GM20000 (cell line): ENCODE measurements at regions not wholly inside any gene's neighbourhood (a gene's known extent, or its start where the extent isn't known, plus 50 kb on each side); places are given as distances from the start of the nearest gene placed in this dataset.

ENCODE experiments used
- DNase-seq: peaks from one replicate; pipeline ENCODE4 v3.0.0; 2012; ENCODE audit warnings: low spot score
- TF ChIP-seq, protein P1 (sequence below): IDR thresholded peaks from 2 replicates; pipeline ENCODE4 v1.5.1; 2012; ENCODE audit warnings: mild to moderate bottlenecking, control low read depth; ENCODE audit errors: extremely low read depth, missing control alignments

DNA sequence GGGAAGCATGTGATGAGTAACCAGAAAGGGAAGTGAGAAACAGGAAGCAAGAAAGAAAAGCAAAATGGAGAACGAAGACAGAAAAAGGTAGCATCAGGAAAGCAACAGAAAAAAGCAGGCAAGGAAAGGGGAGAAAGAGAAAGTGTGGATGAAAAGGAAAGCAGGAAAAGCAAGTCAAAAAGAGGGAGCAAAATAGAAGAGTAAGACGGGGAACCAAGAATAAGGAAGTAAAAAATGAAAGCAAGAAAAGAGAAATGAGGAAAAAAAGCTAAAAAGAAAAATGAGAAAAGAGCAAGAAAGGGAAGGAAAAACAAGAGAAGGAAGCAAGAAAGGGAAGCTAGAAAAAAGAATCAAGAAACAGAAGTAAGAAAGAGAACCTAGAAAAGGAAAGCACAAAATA lies 242.3 kb upstream of the NCKAP5 start:
- no peak for DNase-seq
- TF ChIP-seq, protein P1, sequence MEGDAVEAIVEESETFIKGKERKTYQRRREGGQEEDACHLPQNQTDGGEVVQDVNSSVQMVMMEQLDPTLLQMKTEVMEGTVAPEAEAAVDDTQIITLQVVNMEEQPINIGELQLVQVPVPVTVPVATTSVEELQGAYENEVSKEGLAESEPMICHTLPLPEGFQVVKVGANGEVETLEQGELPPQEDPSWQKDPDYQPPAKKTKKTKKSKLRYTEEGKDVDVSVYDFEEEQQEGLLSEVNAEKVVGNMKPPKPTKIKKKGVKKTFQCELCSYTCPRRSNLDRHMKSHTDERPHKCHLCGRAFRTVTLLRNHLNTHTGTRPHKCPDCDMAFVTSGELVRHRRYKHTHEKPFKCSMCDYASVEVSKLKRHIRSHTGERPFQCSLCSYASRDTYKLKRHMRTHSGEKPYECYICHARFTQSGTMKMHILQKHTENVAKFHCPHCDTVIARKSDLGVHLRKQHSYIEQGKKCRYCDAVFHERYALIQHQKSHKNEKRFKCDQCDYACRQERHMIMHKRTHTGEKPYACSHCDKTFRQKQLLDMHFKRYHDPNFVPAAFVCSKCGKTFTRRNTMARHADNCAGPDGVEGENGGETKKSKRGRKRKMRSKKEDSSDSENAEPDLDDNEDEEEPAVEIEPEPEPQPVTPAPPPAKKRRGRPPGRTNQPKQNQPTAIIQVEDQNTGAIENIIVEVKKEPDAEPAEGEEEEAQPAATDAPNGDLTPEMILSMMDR: no peak

DNA sequence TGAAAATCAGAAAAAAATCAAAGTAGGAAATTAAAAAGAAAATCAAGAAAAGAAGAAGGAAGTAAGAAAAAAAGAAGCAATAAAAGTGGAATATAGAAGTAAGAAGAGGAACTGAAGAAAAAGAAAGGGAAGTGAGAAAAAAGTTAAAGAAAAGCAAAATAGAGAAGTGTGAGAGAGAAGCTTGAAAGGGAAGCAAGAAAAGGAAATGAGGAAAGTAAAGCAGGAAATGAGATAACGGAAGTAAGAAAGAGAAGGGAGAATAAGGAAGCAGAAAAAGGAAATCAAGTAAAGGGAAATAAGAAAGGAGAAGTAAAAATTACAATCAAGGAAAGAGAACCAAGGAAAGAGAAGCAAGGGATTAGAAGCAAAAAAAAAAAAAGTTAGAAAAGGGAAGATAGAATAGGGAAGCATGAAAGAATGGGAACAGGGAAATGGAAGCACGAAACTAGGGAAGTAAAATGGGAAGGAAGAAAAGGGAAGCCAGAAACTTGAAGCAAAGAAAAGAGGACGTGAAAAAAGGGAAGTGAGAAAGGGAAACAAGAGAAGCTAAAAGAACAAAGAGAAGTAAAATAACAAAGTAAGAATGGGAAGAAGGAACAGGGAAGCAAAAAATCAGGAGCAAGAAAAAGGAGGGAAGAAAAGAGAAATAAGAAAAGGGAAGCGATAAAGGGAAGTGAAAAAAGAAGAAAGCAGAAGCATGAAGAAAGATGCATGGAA lies 243.3 kb upstream of the NCKAP5 start:
- DNase-seq: no peak
- TF ChIP-seq, protein P1: no peak

DNA sequence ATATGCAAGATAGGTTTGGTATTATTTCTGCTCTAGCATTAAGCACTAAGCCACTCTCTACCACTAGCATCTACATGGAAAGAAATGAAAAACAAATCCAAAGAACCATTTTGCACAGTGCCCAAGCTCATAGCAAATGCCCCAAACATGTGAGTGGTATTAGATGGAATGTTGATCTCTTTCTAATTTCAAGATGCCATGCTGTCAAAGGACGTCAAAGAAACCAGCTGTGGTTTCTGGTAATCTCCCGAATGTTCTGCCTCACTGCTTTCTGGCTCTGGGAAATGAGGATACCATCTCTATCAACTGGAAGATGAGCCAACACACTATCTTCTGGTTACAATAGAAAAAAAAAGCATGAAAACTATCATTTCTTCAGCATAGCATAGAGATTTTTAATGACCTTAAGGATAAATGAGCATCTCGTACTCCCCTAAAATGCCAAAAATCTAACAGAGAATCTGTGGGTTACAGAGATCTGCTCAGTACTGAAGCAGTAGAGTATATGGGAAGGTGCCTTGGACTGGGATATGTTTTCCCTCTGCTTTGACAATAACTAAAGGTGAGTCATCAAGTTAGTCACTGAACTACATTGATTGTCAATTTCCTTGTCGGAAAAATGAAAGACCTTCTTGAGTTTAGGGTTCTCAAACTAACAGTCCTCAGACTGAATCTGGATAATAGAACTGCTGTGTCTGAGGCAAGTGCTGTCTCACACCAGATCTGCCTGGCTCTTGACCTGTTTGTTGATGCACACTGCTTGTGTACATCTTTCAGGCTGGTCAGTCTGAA lies 244.8 kb upstream of the NCKAP5 start:
- TF ChIP-seq, protein P1: no peak
- DNase-seq: no peak

DNA sequence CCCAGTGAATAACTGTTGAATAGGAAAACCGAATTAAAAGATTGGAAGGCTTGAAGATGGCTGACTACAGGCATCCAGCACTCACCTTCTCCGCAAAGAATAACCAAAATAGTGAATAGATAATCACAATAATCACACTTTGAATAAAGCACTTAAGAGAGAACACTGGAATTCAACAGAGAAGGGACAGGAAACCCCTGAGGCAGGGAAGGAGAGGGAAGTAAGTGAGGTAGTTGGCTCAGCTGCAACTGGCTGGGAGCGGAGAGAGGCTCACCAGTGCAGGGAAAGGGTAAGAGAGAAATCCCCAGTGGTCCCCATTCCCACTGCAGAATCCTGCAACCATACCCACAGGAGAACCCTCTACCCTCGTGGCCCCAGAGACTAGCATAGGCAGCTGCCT lies 246.6 kb upstream of the NCKAP5 start:
- TF ChIP-seq, protein P1: no peak
- DNase-seq: no peak

DNA sequence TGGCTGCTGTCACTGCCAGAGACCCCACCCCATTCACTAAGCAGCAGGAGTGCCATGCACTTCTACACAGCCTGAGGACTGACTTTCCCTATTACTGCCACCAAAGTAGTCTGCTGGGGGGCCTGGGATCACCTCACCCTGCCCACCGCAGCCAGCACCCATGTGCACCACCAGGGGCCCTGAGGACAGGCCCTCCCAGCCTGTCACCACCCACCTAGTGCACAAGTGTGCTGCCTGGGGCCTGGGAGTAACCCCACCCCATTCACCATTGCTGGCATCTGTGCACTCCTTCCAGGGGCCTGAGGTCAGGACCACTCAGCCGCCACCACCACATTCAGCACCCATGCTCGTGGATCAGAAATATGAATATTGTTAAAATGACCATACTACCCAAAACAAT lies 247.8 kb upstream of the NCKAP5 start:
- TF ChIP-seq, protein P1: no peak
- DNase-seq: no peak

DNA sequence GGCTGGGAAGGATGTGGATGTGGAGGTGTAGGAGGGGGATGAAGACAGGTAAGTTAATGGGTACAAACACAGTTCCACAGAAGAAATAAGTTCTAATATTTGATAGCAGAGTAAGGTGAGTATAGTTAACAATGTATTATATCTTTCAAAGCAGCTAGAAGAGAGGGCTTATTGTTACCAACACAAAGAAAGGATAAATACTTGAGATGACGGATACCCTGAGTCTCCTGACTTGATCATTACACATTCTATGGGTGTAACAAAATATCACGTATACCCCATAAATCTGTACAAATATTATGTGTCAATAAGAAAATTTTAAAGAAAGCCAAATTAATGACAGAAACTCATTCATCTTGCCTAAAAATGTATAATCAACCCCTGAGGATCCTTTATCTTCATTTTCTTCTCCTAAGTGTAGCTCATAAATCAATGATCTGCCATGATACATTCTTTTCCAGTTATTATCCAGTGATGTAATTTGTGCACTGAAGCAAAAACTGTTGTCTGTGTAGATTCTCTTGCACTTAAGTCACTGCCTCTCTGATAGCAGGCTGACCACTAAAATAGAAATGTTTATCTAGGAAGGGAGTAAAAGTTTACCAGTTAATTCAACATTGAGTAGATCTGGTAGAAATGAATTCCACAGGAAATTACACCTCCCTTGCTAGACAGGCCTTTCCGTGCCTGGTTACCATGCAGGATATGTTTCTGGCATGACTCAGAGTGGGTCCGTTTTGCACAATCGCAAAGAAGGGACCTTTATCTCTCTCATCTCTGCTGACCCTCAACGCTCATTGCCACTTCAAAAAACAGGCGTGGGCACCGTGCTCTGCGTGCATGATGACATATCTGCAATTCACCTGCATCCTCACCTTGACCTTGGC lies 249.7 kb upstream of the NCKAP5 start:
- no peak for DNase-seq
- TF ChIP-seq, protein P1: no peak
